Activated CD8-positive, alpha-beta memory T cell treated with anti-CD3 and anti-CD28 coated beads, Interleukin-2, amount 50 U/mL, for 4 hours (primary cell): ENCODE measurements at regions not wholly inside any gene's neighbourhood (a gene's known extent, or its start where the extent isn't known, plus 50 kb on each side); places are given as distances from the start of the nearest gene placed in this dataset.
A peak's percentile ranks its signal among the peaks of the same experiment; 100 is the strongest.
"Not testable (repeated sequence)": the region's sequence is repeated elsewhere in the genome, so short reads cannot be mapped to it uniquely, and the experiment has no call there.

Experiments
- DNase-seq: peaks from one replicate; pipeline ENCODE4 v3.0.0-alpha.2; 2020

DNA sequence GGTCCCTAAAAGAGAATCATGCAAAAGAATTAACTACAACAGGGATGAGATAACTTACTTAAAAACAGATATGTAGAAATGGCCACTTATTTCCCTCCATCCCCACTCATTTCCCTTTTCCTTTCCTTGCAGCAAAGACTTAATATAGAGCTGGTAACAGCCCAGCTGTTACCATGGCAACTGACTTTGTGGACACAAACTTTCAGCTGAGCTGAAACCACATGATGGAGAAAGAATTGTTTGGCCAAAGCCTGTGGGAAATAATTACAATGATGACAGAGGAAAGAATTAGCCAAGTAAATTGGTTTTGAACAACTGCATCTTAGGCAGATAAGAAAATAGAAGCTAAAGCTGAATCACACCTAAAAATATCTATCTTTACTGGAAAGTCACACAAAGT, 364.9 kb downstream of the GALC start:
- no peak for DNase-seq

DNA sequence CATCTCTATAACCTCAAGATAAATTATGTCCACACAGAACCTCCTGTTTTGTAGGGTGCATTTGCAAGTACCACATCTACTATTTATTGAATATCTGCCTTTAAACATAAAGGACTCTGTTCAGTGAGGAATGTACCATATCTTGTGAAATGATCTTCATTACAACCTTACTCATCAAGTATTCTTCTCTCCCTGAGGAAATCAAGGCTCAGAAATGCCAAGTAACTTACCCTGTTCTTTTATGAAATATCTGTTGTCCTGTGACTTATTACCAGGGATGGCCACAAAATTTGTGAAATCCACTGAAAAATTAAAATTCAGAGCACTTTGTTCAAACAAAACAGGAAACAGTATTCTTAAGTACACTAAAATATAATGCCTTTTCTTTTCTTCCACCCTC, 366.7 kb downstream of the GALC start:
- no peak for DNase-seq

DNA sequence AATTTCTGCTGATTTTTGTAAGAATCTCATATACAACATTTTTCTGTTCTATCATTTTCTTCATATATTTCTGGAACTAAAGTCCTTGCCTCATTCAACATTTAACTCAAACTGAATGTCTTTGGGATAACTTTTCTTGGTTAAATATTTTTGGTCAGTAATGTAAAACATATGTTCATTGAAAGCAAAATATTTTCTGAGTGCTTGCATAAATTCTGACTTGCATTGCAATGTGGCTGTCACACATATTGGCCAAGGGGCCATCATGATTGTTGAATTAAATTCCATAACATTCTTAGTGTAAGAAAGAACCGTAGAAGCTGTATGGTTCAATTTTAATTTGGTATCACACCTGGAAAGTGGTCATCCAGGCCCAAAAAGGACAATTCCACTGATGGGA, 369.4 kb downstream of the GALC start:
- DNase-seq: no peak

GRCh38 chr14:87617079-87617478, 375.9 kb downstream of the GALC start:
- no peak for DNase-seq

DNA sequence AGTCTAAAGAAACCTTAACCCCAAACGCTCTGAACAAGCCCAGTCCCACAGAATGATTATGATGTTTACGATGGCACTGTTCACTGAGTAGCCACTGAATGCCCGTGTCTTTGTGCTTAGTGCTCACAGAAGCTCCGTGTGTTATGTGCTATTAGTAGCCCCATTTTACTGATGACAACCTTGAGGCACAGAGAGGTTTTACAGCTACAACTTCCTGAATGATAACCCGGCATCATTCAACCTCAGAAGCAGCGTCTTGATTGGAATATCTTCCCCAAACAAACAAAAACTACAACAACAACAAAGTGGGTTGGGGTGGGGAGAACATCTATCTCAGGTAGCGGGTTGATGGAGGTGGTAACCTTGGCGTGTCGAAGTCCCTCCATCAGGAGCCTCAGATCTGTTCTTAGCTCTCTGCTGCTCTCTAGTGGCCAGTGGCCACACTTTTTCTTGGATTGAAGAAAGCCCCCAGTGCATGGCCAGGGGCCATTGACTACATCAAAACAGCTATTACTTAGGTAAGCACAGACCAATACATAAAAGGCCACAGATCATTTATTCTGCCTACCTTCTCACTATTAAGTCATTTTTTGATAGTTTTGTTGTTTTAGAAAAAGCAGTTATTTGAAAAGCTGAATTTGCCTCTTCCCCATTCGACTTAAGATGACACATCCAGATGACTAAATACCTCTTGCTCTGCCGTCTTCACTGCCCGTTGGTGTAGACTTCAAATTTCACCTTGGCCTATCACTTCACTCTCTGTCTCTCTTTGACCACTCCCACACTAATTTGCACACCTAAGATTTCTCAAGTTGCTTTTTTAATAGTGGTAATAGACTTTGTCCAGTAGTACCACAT, 376.9 kb downstream of the GALC start:
- DNase-seq: peak; percentile 16

DNA sequence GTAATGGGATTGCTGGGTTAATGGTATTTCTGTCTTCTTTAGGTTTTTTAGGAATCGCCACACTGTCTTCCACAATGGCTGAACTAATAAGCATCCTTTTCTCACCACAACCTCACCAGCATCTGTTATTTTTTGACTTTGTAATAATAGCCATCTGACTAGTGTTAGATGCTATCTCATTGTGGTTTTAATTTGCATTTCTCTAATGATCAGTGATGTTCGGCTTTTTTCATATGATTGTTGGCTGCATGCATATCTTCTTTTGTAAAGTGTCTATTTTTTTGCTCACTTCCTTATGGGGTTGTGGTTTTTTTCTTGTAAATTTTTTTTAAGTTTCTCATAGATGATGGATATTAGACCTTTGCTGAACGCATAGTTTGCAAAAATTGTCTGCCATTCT, 377.9 kb downstream of the GALC start:
- no peak for DNase-seq

GRCh38 chr14:87613881-87614280, 379.1 kb downstream of the GALC start:
- no peak for DNase-seq

- DNase-seq: not testable (repeated sequence)
Observed at GRCh38 chr14:87607056-87607455, 385.9 kb downstream of the GALC start.

DNA sequence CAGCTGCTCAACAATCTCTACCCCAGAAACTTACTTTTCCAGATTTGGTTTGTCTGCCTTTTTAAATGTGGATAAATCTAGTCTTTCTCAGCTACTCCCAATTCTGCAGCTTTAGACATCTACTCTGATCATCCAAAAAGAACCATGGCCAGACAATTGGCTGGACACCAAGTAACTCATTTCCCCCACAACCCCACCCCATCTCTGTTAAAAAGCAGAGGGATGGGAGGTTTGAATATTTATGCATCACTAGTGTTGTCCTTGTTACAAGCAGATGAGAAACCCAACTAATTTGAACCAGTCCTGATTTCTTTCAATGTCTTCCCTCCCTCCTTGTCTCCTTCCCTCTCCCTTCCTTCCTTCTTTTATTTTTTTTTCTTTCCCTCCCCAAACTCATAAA, 391.9 kb downstream of the GALC start:
- no peak for DNase-seq

GRCh38 chr14:87600240-87600639, 392.7 kb downstream of the GALC start:
- DNase-seq: no peak

DNA sequence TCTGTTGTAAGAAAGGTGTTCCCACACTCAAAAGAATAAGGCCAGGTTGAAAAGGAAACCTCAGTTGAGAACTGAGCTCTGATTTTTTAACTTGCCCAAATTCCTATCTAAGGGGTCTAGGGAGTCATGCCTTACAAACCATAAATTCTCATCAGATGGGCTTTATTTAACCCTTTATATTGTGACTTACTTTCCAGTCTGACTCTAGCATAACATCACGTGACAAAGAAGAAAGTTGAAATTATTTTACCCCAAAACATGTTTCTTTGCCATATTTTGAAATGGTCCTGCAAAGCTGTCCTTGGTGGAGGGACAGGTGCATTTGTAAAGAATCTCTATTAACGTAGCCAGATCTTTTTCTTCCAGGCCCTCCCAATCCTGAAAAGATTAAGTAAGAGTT, 411.7 kb downstream of the GALC start:
- no peak for DNase-seq

DNA sequence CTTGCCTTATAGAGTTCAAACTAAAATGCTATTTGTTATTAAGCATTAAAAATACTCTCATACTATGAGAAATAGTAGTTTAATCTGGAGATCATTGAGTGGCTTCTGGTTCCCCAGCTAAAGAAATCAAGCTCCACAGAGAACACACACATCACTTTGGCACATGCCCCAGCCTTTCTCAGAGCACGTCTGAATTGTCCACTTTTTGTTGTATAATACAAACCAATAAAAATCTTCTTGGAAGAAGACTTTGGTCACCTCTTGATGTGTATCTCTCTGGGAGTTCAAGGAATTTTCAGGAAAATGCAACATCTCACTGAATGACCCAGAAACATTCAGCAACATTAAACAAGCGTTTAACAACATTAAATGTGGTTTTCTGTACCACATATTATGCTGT, 413.9 kb downstream of the GALC start:
- no peak for DNase-seq

DNA sequence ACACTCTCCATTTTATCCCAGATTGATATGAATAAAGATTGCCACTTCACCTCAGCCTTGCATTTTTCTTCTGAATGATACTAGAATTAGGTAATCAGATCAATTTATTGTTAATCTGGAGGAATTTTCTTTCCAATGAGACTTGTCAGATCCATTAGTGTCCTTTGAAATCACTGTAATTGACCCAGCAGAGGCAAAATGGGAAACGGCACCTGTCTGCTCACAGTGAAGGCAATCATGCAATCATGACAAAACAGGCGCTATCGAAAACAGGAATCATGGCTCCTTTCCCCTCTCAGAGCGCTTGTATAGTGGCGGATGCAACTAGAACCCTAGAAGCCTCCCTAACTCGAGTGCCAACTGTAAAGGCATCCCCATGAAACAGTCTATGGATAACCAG, 417.6 kb downstream of the GALC start:
- no peak for DNase-seq

GRCh38 chr14:87573591-87573990, 419.4 kb downstream of the GALC start:
- no peak for DNase-seq

- no peak for DNase-seq
Observed at GRCh38 chr14:87567618-87568295, 425.2 kb downstream of the GALC start.

DNA sequence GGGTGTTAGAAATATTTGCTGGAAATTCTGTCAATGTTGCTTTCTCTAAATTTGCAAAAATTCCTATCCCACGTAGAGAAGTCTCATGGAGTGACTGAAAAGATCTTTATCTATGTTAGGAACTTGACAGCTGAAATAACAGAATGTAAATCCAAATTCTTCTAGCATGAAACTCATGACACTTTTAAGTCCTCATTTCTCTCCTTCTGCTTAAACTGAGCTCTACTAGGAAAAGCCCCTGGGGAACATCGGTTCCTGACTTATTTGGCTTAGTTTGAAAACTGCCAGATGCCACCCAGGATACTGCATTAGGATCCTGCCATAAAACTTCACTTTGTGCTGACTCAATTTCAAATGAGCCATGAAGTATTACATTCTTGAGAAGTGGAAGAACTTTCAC, 426.0 kb downstream of the GALC start:
- DNase-seq: no peak

GRCh38 chr14:87547536-87547935, 445.4 kb downstream of the GALC start:
- DNase-seq: no peak

- no peak for DNase-seq
Observed at GRCh38 chr14:87542288-87542687, 450.7 kb downstream of the GALC start.

- no peak for DNase-seq
Observed at GRCh38 chr14:87540339-87540738, 452.6 kb downstream of the GALC start.

DNA sequence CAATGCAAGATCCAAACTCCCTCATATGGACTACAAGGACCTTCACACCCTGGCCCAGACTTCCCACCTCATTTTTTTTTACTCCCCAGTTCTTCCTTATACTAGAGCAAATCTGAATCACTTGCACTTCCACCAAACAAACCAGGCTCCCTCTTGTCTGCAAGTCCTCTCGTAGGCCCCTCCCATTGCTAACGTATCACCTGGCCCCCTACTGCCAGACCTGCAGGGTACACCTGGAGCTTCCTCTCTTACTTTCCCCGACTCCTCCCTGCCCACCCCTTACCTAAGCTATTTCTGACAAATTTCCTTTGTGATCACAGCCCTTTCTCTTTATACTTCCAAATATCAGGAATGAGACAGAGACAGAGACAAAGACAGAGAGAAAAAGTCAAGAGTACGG, 463.9 kb downstream of the GALC start:
- no peak for DNase-seq

- no peak for DNase-seq
Observed at GRCh38 chr14:87526731-87527130, 466.3 kb downstream of the GALC start.

GRCh38 chr14:87524011-87524410, 469.0 kb downstream of the GALC start:
- DNase-seq: no peak

DNA sequence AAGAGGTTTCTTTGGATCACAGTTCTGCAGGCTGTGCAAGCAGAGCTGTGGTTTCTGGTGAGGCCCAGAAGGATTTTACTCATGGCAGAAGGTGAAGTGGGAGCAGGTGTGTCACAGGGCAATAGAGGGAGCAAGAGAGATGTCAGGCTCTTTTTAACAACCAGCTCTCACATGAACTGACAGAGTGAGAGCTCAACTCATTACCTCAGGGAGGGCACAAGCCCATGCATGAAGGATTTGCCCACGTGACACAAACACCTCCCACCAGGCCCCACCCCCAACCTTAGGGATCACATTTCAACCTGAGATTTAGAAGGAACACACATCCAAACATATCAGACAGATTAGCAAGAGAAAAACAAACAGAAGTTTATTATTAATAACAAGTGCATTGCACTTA, 470.4 kb downstream of the GALC start:
- no peak for DNase-seq

DNA sequence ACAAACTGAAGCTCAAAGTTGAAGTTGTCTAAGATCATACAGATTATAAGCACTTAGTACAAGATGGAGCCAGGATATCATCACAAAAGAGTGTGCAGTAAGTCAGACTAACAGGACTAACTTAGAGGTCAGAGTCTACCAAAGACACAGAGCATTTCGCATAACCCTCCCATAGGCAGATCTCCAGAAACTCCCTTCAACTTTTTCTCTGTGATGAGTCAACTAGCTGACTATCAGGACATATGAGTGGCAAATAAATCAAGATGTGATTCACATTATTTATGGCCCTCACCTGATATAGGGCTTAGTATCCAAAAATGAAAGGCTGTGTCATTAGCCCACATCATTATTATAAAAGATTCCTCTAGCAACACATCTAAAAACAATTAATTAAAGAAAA, 484.6 kb downstream of the GALC start:
- no peak for DNase-seq

- no peak for DNase-seq
Observed at GRCh38 chr14:87503711-87504110, 489.3 kb downstream of the GALC start.
